HG02870 (cell line): ENCODE measurements at regions not wholly inside any gene's neighbourhood (a gene's known extent, or its start where the extent isn't known, plus 50 kb on each side); places are given as distances from the start of the nearest gene placed in this dataset.
"Not testable (repeated sequence)": the region's sequence is repeated elsewhere in the genome, so short reads cannot be mapped to it uniquely, and the experiment has no call there.

Experiments
- ATAC-seq: cut with Tn5 transposase; IDR thresholded peaks from one replicate; pipeline ENCODE4 v1.9.1; 2021; ENCODE audit warnings: mild to moderate bottlenecking, moderate library complexity; ENCODE audit not compliant: unreplicated experiment

GRCh38 chr13:109264603-109265437 is 521.6 kb downstream of the IRS2 start:
- not testable (repeated sequence) for ATAC-seq

- not testable (repeated sequence) for ATAC-seq
Observed at GRCh38 chr13:109257761-109258157, 528.6 kb downstream of the IRS2 start.
